Spleen (tissue), 11 donors: ENCODE measurements at regions not wholly inside any gene's neighbourhood (a gene's known extent, or its start where the extent isn't known, plus 50 kb on each side); places are given as distances from the start of the nearest gene placed in this dataset.

Experiments
- DNase-seq: peaks from one replicate; pipeline ENCODE4 v3.0.0-alpha.2; 2020
- H3K27ac ChIP-seq, 8 donors: fragments of 200-600 bp; sonication (generic) in 7 of 8; 1 replicate in 4 of 8; 2 replicates in 4 of 8; pipeline versions ENCODE4 v1.5.0 to v1.8.0; 2016 to 2021; ENCODE audit warnings: inconsistent platforms in 4 of 8, mild to moderate bottlenecking in 4 of 8, moderate library complexity in 1 of 8
- H3K27me3 ChIP-seq, 7 donors: fragments of 200-600 bp; sonication (generic) in 6 of 7; replicated peaks in 1 of 7; 1 replicate in 4 of 7; 2 replicates in 3 of 7; pipeline versions ENCODE4 v1.5.0 to v1.8.0; 2016 to 2021; ENCODE audit warnings: inconsistent platforms in 3 of 7, mild to moderate bottlenecking in 1 of 7
- H3K36me3 ChIP-seq, 6 donors: fragments of 200-600 bp; sonication (generic) in 5 of 6; 1 replicate in 4 of 6; 2 replicates in 2 of 6; pipeline versions ENCODE4 v1.5.0 to v1.8.0; 2016 to 2021; ENCODE audit warnings: inconsistent platforms in 2 of 6
- H3K4me1 ChIP-seq, 6 donors: fragments of 200-600 bp; sonication (generic) in 5 of 6; 1 replicate in 3 of 6; 2 replicates in 3 of 6; pipeline versions ENCODE4 v1.5.0 to v1.8.0; 2016 to 2021; ENCODE audit warnings: inconsistent platforms in 3 of 6
- H3K4me3 ChIP-seq, 8 donors: fragments of 200-600 bp; sonication (generic) in 7 of 8; 1 replicate in 4 of 8; 2 replicates in 4 of 8; pipeline versions ENCODE4 v1.5.0 to v1.8.0; 2016 to 2021; ENCODE audit warnings: inconsistent platforms in 4 of 8, mild to moderate bottlenecking in 4 of 8, moderate library complexity in 2 of 8
- H3K9me3 ChIP-seq, 8 donors: fragments of 200-600 bp; sonication (generic) in 7 of 8; 1 replicate in 4 of 8; 2 replicates in 4 of 8; pipeline versions ENCODE4 v1.5.0 to v1.8.0; 2016 to 2021; ENCODE audit warnings: inconsistent platforms in 4 of 8
- CTCF ChIP-seq, 11 experiments: fragments of 200-600 bp in 7 of 11; fragments of 450-650 bp in 4 of 11; sonication (generic) in 4 of 11; IDR thresholded peaks in 8 of 11; conservative IDR thresholded peaks in 3 of 11; 1 replicate in 7 of 11; 2 replicates in 4 of 11; pipeline versions ENCODE4 v1.4.0 to v1.8.0; 2016 to 2021; ENCODE audit warnings: antibody characterized with exemption in 11 of 11, inconsistent platforms in 4 of 11, mild to moderate bottlenecking in 1 of 11
- POLR2A ChIP-seq, 3 donors: fragments of 450-650 bp; IDR thresholded peaks; one replicate each; pipeline ENCODE4 v1.5.1; 2017; ENCODE audit warnings: antibody characterized with exemption in 3 of 3, mild to moderate bottlenecking in 1 of 3
- POLR2AphosphoS5 ChIP-seq, 3 donors: sonication (generic); formaldehyde crosslinking; IDR thresholded peaks; one replicate each; pipeline ENCODE4 v1.5.1; 2017; ENCODE audit warnings: antibody characterized with exemption in 3 of 3
- WGBS, 5 donors: extraction: QIAGEN DNeasy Blood & Tissue Kit in 3 of 5; methylation state at CpG; one replicate each; pipeline versions ENCODE4 v1.1.5 to v1.1.7; 2013 to 2018; 5-methylcytosine and 5-hydroxymethylcytosine counted together
- intact Hi-C: fragments of 100-400 bp; cut with DNase I; formaldehyde crosslinking; loops from one replicate; pipeline ENCODE4 v1.15.0; 2023; ENCODE audit warnings: low total_unique reads
- donor health status: healthy with polysubstance abuse.
- donor health status: DM: no; HTN: no; CAD: no; lungs with moderate emphysema.
- donor health status: DM: no; HTN: no; CAD: no.
- donor health status: Bipolar disorder and iron deficiency.
- donor health status: healthy.
- donor health status: DM: no; HTN: no; CAD: no.
- donor health status: DM: yes; HTN: yes; CAD: no.

- no peak for DNase-seq
- no peak for TF ChIP-seq POLR2A (IDR thresholded peaks at IDR 0.05)
- TF ChIP-seq CTCF (IDR thresholded peaks at IDR 0.05 in 8 of 11, conservative IDR thresholded peaks at IDR 0.05 in 3 of 11) = no peak
- 91 to 95% (median 92%) methylated on average over 1 of the region's 1 CpG for WGBS, 5 donors
- Histone ChIP-seq H3K4me1 (no peaks in the 10 kb centered on the region), H3K4me3 (no peak overlapping the region), H3K9me3 (peaks cover 0 to 49% (median 14%) of the 10 kb centered on the region in 8 donors), H3K27me3 (no peaks in the 10 kb centered on the region), H3K27ac (no peak overlapping the region), H3K36me3 (no peaks in the 10 kb centered on the region)
- intact Hi-C loops = no loop called here
Observed at GRCh38 chr5:103962023-103962422, 399.4 kb upstream of the NUDT12 start.

GRCh38 chr5:103953601-103954382 lies 391.2 kb upstream of the NUDT12 start:
- no peaks in the 10 kb centered on the region for H3K36me3 ChIP-seq
- WGBS, 5 donors = 90 to 95% (median 92%) methylated on average over 29 to 47 of the region's 47 CpGs
- DNase-seq = no peak

GRCh38 chr5:103951776-103952175 lies 389.2 kb upstream of the NUDT12 start:
- Histone ChIP-seq H3K27me3 (no peaks in the 10 kb centered on the region), H3K4me3 (no peak overlapping the region), H3K4me1 (no peaks in the 10 kb centered on the region), H3K9me3 (peaks cover 0 to 19% (median 15%) of the 10 kb centered on the region in 8 donors), H3K27ac (no peak overlapping the region), H3K36me3 (no peaks in the 10 kb centered on the region)
- DNase-seq = no peak
- no peak for TF ChIP-seq CTCF (IDR thresholded peaks at IDR 0.05 in 8 of 11, conservative IDR thresholded peaks at IDR 0.05 in 3 of 11)
- TF ChIP-seq POLR2A (IDR thresholded peaks at IDR 0.05) = no peak
- no peak for TF ChIP-seq POLR2AphosphoS5 (IDR thresholded peaks at IDR 0.05)
- 83 to 95% (median 92%) methylated on average over 1 of the region's 1 CpG for WGBS, 5 donors
- intact Hi-C loops = no loop called here

More at GRCh38 chr5:103953601-103954382, 391.2 kb upstream of the NUDT12 start:
- no peaks in the 10 kb centered on the region for H3K27me3 ChIP-seq
- no peak overlapping the region for H3K4me3 ChIP-seq
- intact Hi-C loops = no loop called here
- no peak overlapping the region for H3K27ac ChIP-seq
- no peak for TF ChIP-seq POLR2A (IDR thresholded peaks at IDR 0.05)
- no peak for TF ChIP-seq POLR2AphosphoS5 (IDR thresholded peaks at IDR 0.05)
- TF ChIP-seq CTCF (IDR thresholded peaks at IDR 0.05 in 8 of 11, conservative IDR thresholded peaks at IDR 0.05 in 3 of 11) = no peak
- H3K9me3 ChIP-seq = peaks cover 0 to 28% (median 16%) of the 10 kb centered on the region in 8 donors
- H3K4me1 ChIP-seq = no peaks in the 10 kb centered on the region

- Histone ChIP-seq H3K4me1 (no peaks in the 10 kb centered on the region), H3K9me3 (no peaks in the 10 kb centered on the region), H3K4me3 (no peak overlapping the region), H3K36me3 (no peaks in the 10 kb centered on the region), H3K27ac (no peak overlapping the region), H3K27me3 (no peaks in the 10 kb centered on the region)
- 77 to 87% (median 84%) methylated on average over 7 of the region's 7 CpGs for WGBS, 5 donors
- no peak for TF ChIP-seq POLR2A (IDR thresholded peaks at IDR 0.05)
- no peak for TF ChIP-seq CTCF (IDR thresholded peaks at IDR 0.05 in 8 of 11, conservative IDR thresholded peaks at IDR 0.05 in 3 of 11)
- TF ChIP-seq POLR2AphosphoS5 (IDR thresholded peaks at IDR 0.05) = no peak
- DNase-seq = no peak
- intact Hi-C loops = no loop called here
Observed at GRCh38 chr5:103943230-103943629, 380.6 kb upstream of the NUDT12 start.
